T-cell (primary cell): ENCODE measurements at regions not wholly inside any gene's neighbourhood (a gene's known extent, or its start where the extent isn't known, plus 50 kb on each side); places are given as distances from the start of the nearest gene placed in this dataset.
A peak's percentile ranks its signal among the peaks of the same experiment; 100 is the strongest.

Experiments used
- ATAC-seq, 4 experiments: fragments of 200-7000 bp in 3 of 4; fragments of 150-1000 bp in 1 of 4; cut with Tn5 transposase; replicated peaks in 1 of 4; 1 replicate in 3 of 4; 2 replicates in 1 of 4; pipeline ENCODE4 v1.10.0; 2021; ENCODE audit warnings: moderate library complexity in 3 of 4, mild to moderate bottlenecking in 2 of 4, moderate number of reproducible peaks in 1 of 4
- CTCF ChIA-PET, 2 donors: fragments of 300-600 bp; sonication (Branson Sonifier 250); formaldehyde crosslinking; loops; one replicate each; lab custom pipeline; 2022; ENCODE audit warnings: antibody characterized with exemption in 2 of 2; lab: Charles Lee
- POLR2A ChIA-PET, 2 donors: fragments of 300-600 bp; sonication (Branson Sonifier 250); formaldehyde crosslinking; loops; one replicate each; lab custom pipeline; 2022; ENCODE audit warnings: antibody characterized with exemption in 2 of 2; lab: Charles Lee
- DNase-seq, 35 experiments: peaks; one replicate each; pipeline versions ENCODE4 v3.0.0 to v3.0.0-alpha.2; 2013 to 2023
- H3K27ac ChIP-seq: one replicate; pipeline ENCODE4 v1.5.1; 2013; ENCODE audit warnings: low read length
- H3K27me3 ChIP-seq, 2 experiments: replicated peaks in 1 of 2; 1 replicate in 1 of 2; 2 replicates in 1 of 2; pipeline versions ENCODE4 v1.6.1 to v1.7.0; 2013; ENCODE audit warnings: low read length in 1 of 2, mixed read lengths in 1 of 2; ENCODE audit not compliant: control insufficient read depth in 2 of 2, insufficient read depth in 2 of 2; ENCODE audit errors: extremely low read depth in 1 of 2
- H3K36me3 ChIP-seq, 2 donors: 1 replicate in 1 of 2; 2 replicates in 1 of 2; pipeline versions ENCODE4 v1.6.1 to v1.7.0; 2013; ENCODE audit warnings: low read length in 1 of 2; ENCODE audit not compliant: control insufficient read depth in 2 of 2, insufficient read depth in 1 of 2; ENCODE audit errors: extremely low read depth in 1 of 2
- H3K4me1 ChIP-seq, 2 experiments: 1 replicate in 1 of 2; 2 replicates in 1 of 2; pipeline versions ENCODE4 v1.6.1 to v1.7.0; 2013; ENCODE audit warnings: low read length in 2 of 2, mixed read lengths in 1 of 2; ENCODE audit not compliant: insufficient read depth in 2 of 2, control insufficient read depth in 1 of 2; ENCODE audit errors: extremely low read depth in 1 of 2
- H3K4me3 ChIP-seq, 2 donors: 1 replicate in 1 of 2; 2 replicates in 1 of 2; pipeline versions ENCODE4 v1.5.1 to v1.7.0; 2013; ENCODE audit warnings: mild to moderate bottlenecking in 2 of 2, low read length in 1 of 2, moderate library complexity in 1 of 2; ENCODE audit not compliant: control insufficient read depth in 1 of 2; ENCODE audit errors: extremely low read depth in 1 of 2
- H3K9me3 ChIP-seq: 2 replicates; pipeline ENCODE4 v1.7.0; 2013
- H3K27ac Mint-ChIP-seq, 2 donors: one replicate each; pipeline ENCODE4 v1.8.0; 2020 to 2021; ENCODE audit warnings: mild to moderate bottlenecking in 2 of 2, mixed read lengths in 2 of 2
- H3K27me3 Mint-ChIP-seq, 2 donors: one replicate each; pipeline ENCODE4 v1.8.0; 2021 to 2022; ENCODE audit warnings: mixed read lengths in 2 of 2
- H3K36me3 Mint-ChIP-seq: one replicate; pipeline ENCODE4 v1.8.0; 2021; ENCODE audit warnings: mixed read lengths
- H3K4me1 Mint-ChIP-seq, 3 donors: one replicate each; pipeline ENCODE4 v1.8.0; 2020 to 2022; ENCODE audit warnings: mixed read lengths in 3 of 3, mild to moderate bottlenecking in 1 of 3
- H3K4me3 Mint-ChIP-seq, 3 donors: one replicate each; pipeline ENCODE4 v1.8.0; 2020 to 2022; ENCODE audit warnings: mild to moderate bottlenecking in 3 of 3, mixed read lengths in 3 of 3, moderate library complexity in 3 of 3
- H3K9me3 Mint-ChIP-seq, 3 donors: one replicate each; pipeline ENCODE4 v1.8.0; 2020 to 2022; ENCODE audit warnings: mixed read lengths in 3 of 3
- WGBS: methylation state at CpG from one replicate; pipeline ENCODE4 v1.1.5; 2013; ENCODE audit warnings: missing lambda C conversion rate; ENCODE audit not compliant: insufficient coverage; 5-methylcytosine and 5-hydroxymethylcytosine counted together

DNA sequence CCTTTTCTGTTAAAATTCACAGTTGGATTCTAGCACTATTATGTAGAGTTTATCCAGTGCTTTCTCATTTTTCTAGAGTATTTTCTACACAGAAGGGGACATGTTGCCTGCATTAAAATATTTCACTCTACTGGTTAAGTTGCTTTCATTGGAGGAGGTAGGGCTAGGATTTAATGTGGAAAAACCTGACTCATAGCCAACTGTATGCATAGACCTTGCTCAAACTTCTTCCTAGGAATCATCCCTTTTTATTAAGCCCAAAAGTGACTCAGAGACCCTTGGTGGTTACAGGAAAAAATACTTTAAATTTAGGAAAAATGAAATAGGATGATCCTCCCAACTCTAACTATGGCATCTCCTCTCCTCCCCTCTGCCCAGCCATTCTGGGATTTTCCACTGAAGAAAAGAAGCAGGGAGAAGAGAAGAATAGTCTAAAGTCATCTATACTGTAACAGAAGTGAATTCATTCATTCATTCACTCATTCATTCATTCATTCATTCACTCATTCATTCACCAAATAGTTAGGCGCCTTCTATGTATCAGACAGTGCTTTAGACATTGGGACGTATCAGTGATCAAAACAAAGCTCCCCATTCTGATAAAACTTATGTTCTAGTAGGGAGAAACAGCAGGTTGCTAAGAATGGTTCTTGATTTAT, 109.0 kb upstream of the HTR2A start:
- H3K36me3 Mint-ChIP-seq, result no peaks in the 10 kb centered on the region
- no peaks in the 10 kb centered on the region for H3K27me3 ChIP-seq
- ChIA-PET CTCF (no interaction called here), POLR2A (no interaction called here)
- no peaks in the 10 kb centered on the region for H3K9me3 Mint-ChIP-seq
- no peak overlapping the region for H3K27ac Mint-ChIP-seq
- no peaks in the 10 kb centered on the region for H3K36me3 ChIP-seq
- H3K27me3 Mint-ChIP-seq, result peaks cover 15 to 23% of the 10 kb centered on the region in 2 donors
- DNase-seq (no peak), ATAC-seq (no peak)
- no peak overlapping the region for H3K27ac ChIP-seq
- no peak overlapping the region for H3K4me3 ChIP-seq
- H3K4me1 ChIP-seq, result no peaks in the 10 kb centered on the region
- no peaks in the 10 kb centered on the region for H3K9me3 ChIP-seq
- no CpG with 5 or more reads among the region's 2 CpGs for WGBS
- no peak overlapping the region for H3K4me3 Mint-ChIP-seq
- no peaks in the 10 kb centered on the region for H3K4me1 Mint-ChIP-seq

DNA sequence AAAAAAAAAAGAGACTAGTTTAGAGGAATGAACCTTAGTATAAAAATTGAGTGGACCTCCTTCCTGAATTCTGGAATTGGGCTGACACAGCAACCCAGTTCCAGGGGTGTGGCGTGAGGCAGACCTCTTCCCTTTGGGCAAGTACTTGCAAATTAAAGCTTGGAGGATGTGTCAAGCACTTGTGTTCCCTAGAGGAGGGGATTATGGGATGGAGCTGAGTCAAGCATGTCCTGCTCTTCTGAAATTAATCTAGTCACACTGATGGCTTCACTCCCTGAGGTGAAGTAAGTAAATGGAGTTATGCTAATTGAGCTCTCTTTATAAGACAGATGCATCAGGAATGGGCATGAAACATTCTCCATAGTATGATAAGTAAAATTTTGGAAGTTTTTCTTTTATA, 107.7 kb upstream of the HTR2A start:
- Mint-ChIP-seq H3K9me3 (no peaks in the 10 kb centered on the region), H3K27ac (no peak overlapping the region), H3K36me3 (no peaks in the 10 kb centered on the region), H3K4me1 (no peaks in the 10 kb centered on the region), H3K27me3 (peaks cover 15 to 23% of the 10 kb centered on the region in 2 donors), H3K4me3 (no peak overlapping the region)
- H3K9me3 ChIP-seq, result no peaks in the 10 kb centered on the region
- no peak overlapping the region for H3K27ac ChIP-seq
- whole genome bisulfite sequencing, result 40% methylated on average over 1 of the region's 1 CpG
- ChIA-PET CTCF (interaction anchor here in 1 of 2 donors (0.9 kb wide), 1 partner anchor 9 kb away, joined by 4 read pairs; no protein-coding TSS in a partner anchor), POLR2A (interaction anchor here in 1 of 2 donors (0.6 kb wide), 1 partner anchor 22 kb away, joined by 3 read pairs; no protein-coding TSS in a partner anchor)
- no peaks in the 10 kb centered on the region for H3K4me1 ChIP-seq
- no peak overlapping the region for H3K4me3 ChIP-seq
- H3K36me3 ChIP-seq, result no peaks in the 10 kb centered on the region
- no peaks in the 10 kb centered on the region for H3K27me3 ChIP-seq
- ATAC-seq (no peak), DNase-seq (no peak)

DNA sequence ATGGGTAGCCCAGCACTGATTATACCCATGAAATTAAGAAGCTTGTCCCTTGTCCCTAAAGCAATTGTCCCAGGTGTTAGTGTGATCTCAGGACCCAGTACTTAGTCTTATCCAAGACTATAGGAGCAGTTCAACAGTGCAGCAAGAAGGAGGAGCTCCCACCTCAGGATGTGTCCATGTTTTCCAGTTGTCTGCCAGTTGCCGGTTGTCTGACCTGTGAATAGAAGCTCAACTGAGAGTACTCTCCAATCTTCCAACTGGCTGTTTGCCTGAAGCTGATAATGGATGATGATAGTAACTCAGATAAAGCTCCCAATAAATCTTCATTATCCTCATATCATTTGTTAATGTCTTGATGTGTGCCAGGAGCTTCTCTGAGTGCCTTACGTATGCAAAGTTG, 107.2 kb upstream of the HTR2A start:
- WGBS, result no CpG with 5 or more reads among the region's 2 CpGs
- no peak overlapping the region for H3K27ac Mint-ChIP-seq
- Histone ChIP-seq H3K9me3 (no peaks in the 10 kb centered on the region), H3K4me1 (no peaks in the 10 kb centered on the region), H3K36me3 (no peaks in the 10 kb centered on the region), H3K4me3 (no peak overlapping the region), H3K27ac (no peak overlapping the region), H3K27me3 (no peaks in the 10 kb centered on the region)
- ChIA-PET POLR2A (no interaction called here), CTCF (interaction anchor here in 1 of 2 donors (0.9 kb wide), 1 partner anchor 8 kb away, joined by 4 read pairs; no protein-coding TSS in a partner anchor)
- no peaks in the 10 kb centered on the region for H3K9me3 Mint-ChIP-seq
- no peak for DNase-seq
- H3K4me3 Mint-ChIP-seq, result no peak overlapping the region
- H3K27me3 Mint-ChIP-seq, result peaks cover 15 to 23% of the 10 kb centered on the region in 2 donors
- ATAC-seq, result no peak
- no peaks in the 10 kb centered on the region for H3K36me3 Mint-ChIP-seq
- H3K4me1 Mint-ChIP-seq, result no peaks in the 10 kb centered on the region

DNA sequence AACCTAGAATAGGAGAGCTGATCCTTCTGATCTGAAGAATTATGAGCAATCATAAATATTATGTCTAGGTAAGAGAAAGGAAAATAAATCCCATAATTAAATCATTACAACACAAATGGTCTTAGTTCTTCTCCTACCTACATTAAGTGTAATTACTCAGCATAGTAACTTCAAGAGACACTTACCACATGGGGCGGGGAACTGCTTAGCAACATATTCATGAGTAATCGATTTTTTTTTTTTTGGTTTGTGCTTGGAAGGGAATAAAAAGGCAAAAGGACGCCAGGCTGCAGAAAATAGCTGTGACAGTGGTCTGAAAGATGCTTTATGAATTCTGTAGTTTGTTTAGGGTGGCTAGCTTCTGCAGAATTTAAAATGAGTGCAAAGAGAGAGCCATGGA, 103.3 kb upstream of the HTR2A start:
- Mint-ChIP-seq H3K9me3 (no peaks in the 10 kb centered on the region), H3K36me3 (no peaks in the 10 kb centered on the region), H3K4me3 (no peak overlapping the region), H3K27me3 (peaks cover 12 to 23% of the 10 kb centered on the region in 2 donors), H3K4me1 (peaks cover 0 to 2% (median 0%) of the 10 kb centered on the region in 3 donors), H3K27ac (no peak overlapping the region)
- ChIA-PET POLR2A (no interaction called here), CTCF (interaction anchor here in 1 of 2 donors (0.6 kb wide), 1 partner anchor 413 kb away, joined by 3 read pairs; no protein-coding TSS in a partner anchor)
- ATAC-seq, result no peak
- Histone ChIP-seq H3K36me3 (no peaks in the 10 kb centered on the region), H3K9me3 (no peaks in the 10 kb centered on the region), H3K4me1 (no peaks in the 10 kb centered on the region), H3K4me3 (no peak overlapping the region), H3K27ac (no peak overlapping the region), H3K27me3 (no peaks in the 10 kb centered on the region)
- WGBS, result no CpG with 5 or more reads among the region's 3 CpGs
- no peak for DNase-seq

DNA sequence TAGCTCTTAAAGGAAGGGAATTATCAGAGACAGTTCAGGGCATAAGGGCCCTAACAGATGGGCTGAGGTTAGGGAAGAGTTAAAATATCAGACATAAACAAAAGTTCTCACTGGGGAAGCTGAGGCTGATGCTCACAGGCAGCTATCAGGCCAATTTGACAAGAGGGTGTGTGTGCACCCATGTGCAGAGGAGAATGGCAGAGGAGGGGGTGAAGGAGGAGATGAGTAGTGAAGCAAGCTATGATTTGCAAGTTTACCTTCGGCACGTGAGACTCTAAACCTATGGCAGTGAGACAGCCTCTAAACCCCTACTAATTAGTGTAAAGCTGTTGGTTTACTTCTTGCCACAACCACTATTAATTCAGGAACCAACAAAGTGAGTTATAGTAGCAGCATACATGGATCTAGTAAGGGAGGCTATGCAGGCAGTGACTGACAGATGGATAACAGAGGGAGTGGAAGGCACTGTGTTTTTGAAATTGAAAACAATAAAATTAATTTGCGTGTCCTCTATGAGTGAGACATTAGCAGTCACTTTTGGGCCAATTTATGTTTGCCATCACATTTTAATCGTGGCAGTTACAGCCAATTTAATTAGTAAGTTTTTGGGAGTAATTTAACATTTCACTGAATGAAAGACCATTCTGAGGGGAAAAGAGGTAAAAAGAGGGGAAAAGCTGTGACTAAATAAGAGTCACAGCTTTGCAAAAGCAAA, 99.6 kb upstream of the HTR2A start:
- ATAC-seq (no peak), DNase-seq (no peak)
- H3K36me3 ChIP-seq, result no peaks in the 10 kb centered on the region
- Mint-ChIP-seq H3K9me3 (no peaks in the 10 kb centered on the region), H3K27me3 (peaks cover 2 to 4% of the 10 kb centered on the region in 2 donors), H3K36me3 (no peaks in the 10 kb centered on the region), H3K4me3 (no peak overlapping the region), H3K4me1 (peaks cover 0 to 2% (median 0%) of the 10 kb centered on the region in 3 donors), H3K27ac (peak overlapping the region in 1 of 2 donors; percentile 33)
- POLR2A ChIA-PET, result no interaction called here
- no peak overlapping the region for H3K27ac ChIP-seq
- H3K4me3 ChIP-seq, result no peak overlapping the region
- no peaks in the 10 kb centered on the region for H3K27me3 ChIP-seq
- WGBS, result 76% methylated on average over 2 of the region's 4 CpGs
- H3K4me1 ChIP-seq, result no peaks in the 10 kb centered on the region
- CTCF ChIA-PET, result interaction anchor here in 1 of 2 donors (0.7 to 1.5 kb wide), 2 partner anchors 8 to 14 kb away, joined by 3 to 4 read pairs; no protein-coding TSS in a partner anchor
- H3K9me3 ChIP-seq, result no peaks in the 10 kb centered on the region

DNA sequence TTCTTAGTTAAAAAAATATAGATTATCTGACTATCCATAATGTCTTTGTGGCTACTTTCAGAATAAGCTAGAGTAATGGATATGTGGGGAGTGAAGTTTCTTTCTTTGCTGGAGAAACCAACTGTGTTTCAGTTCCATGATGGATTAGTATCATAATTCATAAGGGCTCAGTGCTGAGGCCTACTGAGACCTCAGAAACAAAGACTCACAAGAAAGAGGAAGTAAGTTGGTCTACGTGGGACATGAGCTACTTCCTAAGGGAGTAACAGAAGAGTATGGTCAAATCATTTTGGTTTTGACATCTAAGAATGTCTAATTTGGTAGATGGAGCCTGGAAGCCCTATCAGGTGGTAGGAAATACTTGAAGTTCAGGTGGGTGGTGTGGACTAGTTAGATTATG, 99.0 kb upstream of the HTR2A start:
- CTCF ChIA-PET, result interaction anchor here in 1 of 2 donors (1.5 kb wide), 1 partner anchor 9 kb away, joined by 4 read pairs; no protein-coding TSS in a partner anchor
- Mint-ChIP-seq H3K4me1 (peaks cover 0 to 2% (median 0%) of the 10 kb centered on the region in 3 donors), H3K27me3 (no peaks in the 10 kb centered on the region), H3K27ac (peak overlapping the region in 1 of 2 donors; percentile 33), H3K4me3 (no peak overlapping the region), H3K36me3 (no peaks in the 10 kb centered on the region), H3K9me3 (no peaks in the 10 kb centered on the region)
- no peak overlapping the region for H3K27ac ChIP-seq
- no peaks in the 10 kb centered on the region for H3K9me3 ChIP-seq
- no peaks in the 10 kb centered on the region for H3K36me3 ChIP-seq
- DNase-seq, result no peak
- no peak overlapping the region for H3K4me3 ChIP-seq
- no peaks in the 10 kb centered on the region for H3K27me3 ChIP-seq
- POLR2A ChIA-PET, result no interaction called here
- 0% methylated on average over 1 of the region's 1 CpG for WGBS
- H3K4me1 ChIP-seq, result no peaks in the 10 kb centered on the region
- ATAC-seq, result no peak
